ENCODE measurements at regions not wholly inside any gene's neighbourhood (a gene's known extent, or its start where the extent isn't known, plus 50 kb on each side); places are given as distances from the start of the nearest gene placed in this dataset.

GRCh38 chr5:175319199-175319598 is 124.8 kb downstream of the DRD1 start:
- Histone ChIP-seq H3K27ac (ENCODE audit: insufficient read depth in 1 of 2, low read depth in 1 of 2, low read length in 2 of 2, poor library complexity in 1 of 2, severe bottlenecking in 2 of 2) (no peak overlapping the region), H3K4me1 (ENCODE audit: control extremely low read depth in 1 of 4, control insufficient read depth in 4 of 4, insufficient read depth in 4 of 4, low read length in 3 of 4) (no peaks in the 10 kb centered on the region), H3K9me3 (ENCODE audit: control extremely low read depth in 1 of 5, control insufficient read depth in 4 of 5, insufficient read depth in 2 of 5, low read depth in 1 of 5, low read length in 4 of 5) (no peaks in the 10 kb centered on the region), H3K4me3 (ENCODE audit: control insufficient read depth in 1 of 7, extremely low read depth in 1 of 7, insufficient read depth in 4 of 7, low read depth in 2 of 7, low read length in 6 of 7) (no peak overlapping the region), H3K27me3 (replicated peaks in 2 of 5; ENCODE audit: control insufficient read depth in 4 of 5, insufficient read depth in 5 of 5, low read length in 4 of 5) (peaks cover 0 to 3% (median 0%) of the 10 kb centered on the region in 5 experiments), H3K36me3 (ENCODE audit: control insufficient read depth in 4 of 4, insufficient read depth in 4 of 4, low read length in 3 of 4) (no peaks in the 10 kb centered on the region)
- DNase-seq: no peak
- ChIA-PET POLR2A (no interaction called here), CTCF (no interaction called here)
- WGBS (ENCODE audit: insufficient coverage): 50% methylated on average over 2 of the region's 2 CpGs

- H3K36me3 ChIP-seq (ENCODE audit: control insufficient read depth in 4 of 4, insufficient read depth in 4 of 4, low read length in 3 of 4): no peaks in the 10 kb centered on the region
- no peak for DNase-seq
- no peaks in the 10 kb centered on the region for H3K4me1 ChIP-seq (ENCODE audit: control extremely low read depth in 1 of 4, control insufficient read depth in 4 of 4, insufficient read depth in 4 of 4, low read length in 3 of 4)
- no peaks in the 10 kb centered on the region for H3K9me3 ChIP-seq (ENCODE audit: control extremely low read depth in 1 of 5, control insufficient read depth in 4 of 5, insufficient read depth in 2 of 5, low read depth in 1 of 5, low read length in 4 of 5)
- no peak overlapping the region for H3K4me3 ChIP-seq (ENCODE audit: control insufficient read depth in 1 of 7, extremely low read depth in 1 of 7, insufficient read depth in 4 of 7, low read depth in 2 of 7, low read length in 6 of 7)
- no peak overlapping the region for H3K27ac ChIP-seq (ENCODE audit: insufficient read depth in 1 of 2, low read depth in 1 of 2, low read length in 2 of 2, poor library complexity in 1 of 2, severe bottlenecking in 2 of 2)
- H3K27me3 ChIP-seq (replicated peaks in 2 of 5; ENCODE audit: control insufficient read depth in 4 of 5, insufficient read depth in 5 of 5, low read length in 4 of 5): peaks cover 0 to 3% (median 0%) of the 10 kb centered on the region in 5 experiments
- ChIA-PET POLR2A (no interaction called here), CTCF (no interaction called here)
Measured at GRCh38 chr5:175317872-175318271, 126.1 kb downstream of the DRD1 start.

- no peak overlapping the region for H3K4me3 ChIP-seq (ENCODE audit: control insufficient read depth in 1 of 7, extremely low read depth in 1 of 7, insufficient read depth in 4 of 7, low read depth in 2 of 7, low read length in 6 of 7)
- H3K9me3 ChIP-seq (ENCODE audit: control extremely low read depth in 1 of 5, control insufficient read depth in 4 of 5, insufficient read depth in 2 of 5, low read depth in 1 of 5, low read length in 4 of 5): no peaks in the 10 kb centered on the region
- WGBS (ENCODE audit: insufficient coverage): 95% methylated on average over 2 of the region's 2 CpGs
- H3K27ac ChIP-seq (ENCODE audit: insufficient read depth in 1 of 2, low read depth in 1 of 2, low read length in 2 of 2, poor library complexity in 1 of 2, severe bottlenecking in 2 of 2): no peak overlapping the region
- no peak for DNase-seq
- no peaks in the 10 kb centered on the region for H3K27me3 ChIP-seq (replicated peaks in 2 of 5; ENCODE audit: control insufficient read depth in 4 of 5, insufficient read depth in 5 of 5, low read length in 4 of 5)
- ChIA-PET CTCF (no interaction called here), POLR2A (no interaction called here)
- no peaks in the 10 kb centered on the region for H3K4me1 ChIP-seq (ENCODE audit: control extremely low read depth in 1 of 4, control insufficient read depth in 4 of 4, insufficient read depth in 4 of 4, low read length in 3 of 4)
- no peaks in the 10 kb centered on the region for H3K36me3 ChIP-seq (ENCODE audit: control insufficient read depth in 4 of 4, insufficient read depth in 4 of 4, low read length in 3 of 4)
Measured at GRCh38 chr5:175309218-175309810, 134.7 kb downstream of the DRD1 start.

- Histone ChIP-seq H3K27ac (ENCODE audit: insufficient read depth in 1 of 2, low read depth in 1 of 2, low read length in 2 of 2, poor library complexity in 1 of 2, severe bottlenecking in 2 of 2) (no peak overlapping the region), H3K4me3 (ENCODE audit: control insufficient read depth in 1 of 7, extremely low read depth in 1 of 7, insufficient read depth in 4 of 7, low read depth in 2 of 7, low read length in 6 of 7) (no peak overlapping the region), H3K27me3 (replicated peaks in 2 of 5; ENCODE audit: control insufficient read depth in 4 of 5, insufficient read depth in 5 of 5, low read length in 4 of 5) (no peaks in the 10 kb centered on the region), H3K36me3 (ENCODE audit: control insufficient read depth in 4 of 4, insufficient read depth in 4 of 4, low read length in 3 of 4) (no peaks in the 10 kb centered on the region), H3K4me1 (ENCODE audit: control extremely low read depth in 1 of 4, control insufficient read depth in 4 of 4, insufficient read depth in 4 of 4, low read length in 3 of 4) (no peaks in the 10 kb centered on the region), H3K9me3 (ENCODE audit: control extremely low read depth in 1 of 5, control insufficient read depth in 4 of 5, insufficient read depth in 2 of 5, low read depth in 1 of 5, low read length in 4 of 5) (no peaks in the 10 kb centered on the region)
- ChIA-PET POLR2A (no interaction called here), CTCF (no interaction called here)
- 100% methylated on average over 3 of the region's 5 CpGs for WGBS (ENCODE audit: insufficient coverage)
- DNase-seq: no peak
Measured at GRCh38 chr5:175308701-175309100, 135.3 kb downstream of the DRD1 start.

- Histone ChIP-seq H3K4me1 (ENCODE audit: control extremely low read depth in 1 of 4, control insufficient read depth in 4 of 4, insufficient read depth in 4 of 4, low read length in 3 of 4) (no peaks in the 10 kb centered on the region), H3K4me3 (ENCODE audit: control insufficient read depth in 1 of 7, extremely low read depth in 1 of 7, insufficient read depth in 4 of 7, low read depth in 2 of 7, low read length in 6 of 7) (no peak overlapping the region), H3K9me3 (ENCODE audit: control extremely low read depth in 1 of 5, control insufficient read depth in 4 of 5, insufficient read depth in 2 of 5, low read depth in 1 of 5, low read length in 4 of 5) (no peaks in the 10 kb centered on the region), H3K27ac (ENCODE audit: insufficient read depth in 1 of 2, low read depth in 1 of 2, low read length in 2 of 2, poor library complexity in 1 of 2, severe bottlenecking in 2 of 2) (no peak overlapping the region), H3K36me3 (ENCODE audit: control insufficient read depth in 4 of 4, insufficient read depth in 4 of 4, low read length in 3 of 4) (no peaks in the 10 kb centered on the region), H3K27me3 (replicated peaks in 2 of 5; ENCODE audit: control insufficient read depth in 4 of 5, insufficient read depth in 5 of 5, low read length in 4 of 5) (no peaks in the 10 kb centered on the region)
- no peak for DNase-seq
- WGBS (ENCODE audit: insufficient coverage): no CpG with 5 or more reads among the region's 2 CpGs
- ChIA-PET POLR2A (no interaction called here), CTCF (no interaction called here)
Measured at GRCh38 chr5:175306381-175306780, 137.6 kb downstream of the DRD1 start.

- CTCF ChIA-PET: no interaction called here
- 87% methylated on average over 3 of the region's 5 CpGs for WGBS (ENCODE audit: insufficient coverage)
- POLR2A ChIA-PET: no interaction called here
Measured at GRCh38 chr5:175305251-175305650, 138.7 kb downstream of the DRD1 start.

GRCh38 chr5:175290379-175290778 is 153.6 kb downstream of the DRD1 start:
- H3K27ac ChIP-seq (ENCODE audit: insufficient read depth in 1 of 2, low read depth in 1 of 2, low read length in 2 of 2, poor library complexity in 1 of 2, severe bottlenecking in 2 of 2): no peak overlapping the region
- H3K36me3 ChIP-seq (ENCODE audit: control insufficient read depth in 4 of 4, insufficient read depth in 4 of 4, low read length in 3 of 4): no peaks in the 10 kb centered on the region
- ChIA-PET POLR2A (no interaction called here), CTCF (interaction anchor here (0.6 kb wide), 1 partner anchor 9 kb away, joined by 3 read pairs; no protein-coding TSS in a partner anchor)
- H3K9me3 ChIP-seq (ENCODE audit: control extremely low read depth in 1 of 5, control insufficient read depth in 4 of 5, insufficient read depth in 2 of 5, low read depth in 1 of 5, low read length in 4 of 5): no peaks in the 10 kb centered on the region
- H3K4me1 ChIP-seq (ENCODE audit: control extremely low read depth in 1 of 4, control insufficient read depth in 4 of 4, insufficient read depth in 4 of 4, low read length in 3 of 4): no peaks in the 10 kb centered on the region
- H3K27me3 ChIP-seq (replicated peaks in 2 of 5; ENCODE audit: control insufficient read depth in 4 of 5, insufficient read depth in 5 of 5, low read length in 4 of 5): no peaks in the 10 kb centered on the region
- no peak for DNase-seq
- 96% methylated on average over 3 of the region's 4 CpGs for WGBS (ENCODE audit: insufficient coverage)
- H3K4me3 ChIP-seq (ENCODE audit: control insufficient read depth in 1 of 7, extremely low read depth in 1 of 7, insufficient read depth in 4 of 7, low read depth in 2 of 7, low read length in 6 of 7): no peak overlapping the region

More at GRCh38 chr5:175305251-175305650, 138.7 kb downstream of the DRD1 start:
- Histone ChIP-seq H3K27ac (ENCODE audit: insufficient read depth in 1 of 2, low read depth in 1 of 2, low read length in 2 of 2, poor library complexity in 1 of 2, severe bottlenecking in 2 of 2) (no peak overlapping the region), H3K27me3 (replicated peaks in 2 of 5; ENCODE audit: control insufficient read depth in 4 of 5, insufficient read depth in 5 of 5, low read length in 4 of 5) (no peaks in the 10 kb centered on the region), H3K9me3 (ENCODE audit: control extremely low read depth in 1 of 5, control insufficient read depth in 4 of 5, insufficient read depth in 2 of 5, low read depth in 1 of 5, low read length in 4 of 5) (no peaks in the 10 kb centered on the region), H3K4me1 (ENCODE audit: control extremely low read depth in 1 of 4, control insufficient read depth in 4 of 4, insufficient read depth in 4 of 4, low read length in 3 of 4) (no peaks in the 10 kb centered on the region), H3K4me3 (ENCODE audit: control insufficient read depth in 1 of 7, extremely low read depth in 1 of 7, insufficient read depth in 4 of 7, low read depth in 2 of 7, low read length in 6 of 7) (no peak overlapping the region), H3K36me3 (ENCODE audit: control insufficient read depth in 4 of 4, insufficient read depth in 4 of 4, low read length in 3 of 4) (no peaks in the 10 kb centered on the region)
- DNase-seq: no peak
